Stimulated activated naive CD8-positive, alpha-beta T cell treated with anti-CD3 and anti-CD28 coated beads, Interleukin-15, Interleukin-2, amounts not matched to agents 100 ng/mL and 50 ng/mL, for 24 hours (primary cell): ENCODE measurements at regions not wholly inside any gene's neighbourhood (a gene's known extent, or its start where the extent isn't known, plus 50 kb on each side); places are given as distances from the start of the nearest gene placed in this dataset.

Experiments
- H3K27ac Mint-ChIP-seq: one replicate; pipeline ENCODE4 v1.8.0; 2021; ENCODE audit warnings: mild to moderate bottlenecking, mixed read lengths
- H3K27me3 Mint-ChIP-seq: one replicate; pipeline ENCODE4 v1.8.0; 2021; ENCODE audit warnings: mixed read lengths
- H3K36me3 Mint-ChIP-seq: one replicate; pipeline ENCODE4 v1.8.0; 2021; ENCODE audit warnings: low read depth, mixed read lengths
- H3K4me1 Mint-ChIP-seq: one replicate; pipeline ENCODE4 v1.8.0; 2021; ENCODE audit warnings: low read depth, mixed read lengths
- H3K4me3 Mint-ChIP-seq: one replicate; pipeline ENCODE4 v1.8.0; 2021; ENCODE audit warnings: mild to moderate bottlenecking, mixed read lengths
- H3K9me3 Mint-ChIP-seq: one replicate; pipeline ENCODE4 v1.8.0; 2021; ENCODE audit warnings: mixed read lengths

GRCh38 chr20:61191096-61191495 lies 61.0 kb upstream of the CDH4 start:
- no peaks in the 10 kb centered on the region for H3K36me3 Mint-ChIP-seq
- H3K4me3 Mint-ChIP-seq = no peak overlapping the region
- no peaks in the 10 kb centered on the region for H3K9me3 Mint-ChIP-seq
- no peaks in the 10 kb centered on the region for H3K4me1 Mint-ChIP-seq
- no peak overlapping the region for H3K27ac Mint-ChIP-seq
- peaks cover 4% of the 10 kb centered on the region for H3K27me3 Mint-ChIP-seq

GRCh38 chr20:61192337-61192950 lies 59.6 kb upstream of the CDH4 start:
- no peaks in the 10 kb centered on the region for H3K9me3 Mint-ChIP-seq
- no peak overlapping the region for H3K4me3 Mint-ChIP-seq
- no peak overlapping the region for H3K27ac Mint-ChIP-seq
- peaks cover 4% of the 10 kb centered on the region for H3K27me3 Mint-ChIP-seq
- no peaks in the 10 kb centered on the region for H3K4me1 Mint-ChIP-seq
- no peaks in the 10 kb centered on the region for H3K36me3 Mint-ChIP-seq

- Mint-ChIP-seq H3K27ac (no peak overlapping the region), H3K4me3 (no peak overlapping the region), H3K9me3 (no peaks in the 10 kb centered on the region), H3K36me3 (no peaks in the 10 kb centered on the region), H3K27me3 (peaks cover 4% of the 10 kb centered on the region), H3K4me1 (no peaks in the 10 kb centered on the region)
Measured at GRCh38 chr20:61193164-61193563, 58.9 kb upstream of the CDH4 start.
